Vagina (tissue), 2 donors: ENCODE measurements at regions not wholly inside any gene's neighbourhood (a gene's known extent, or its start where the extent isn't known, plus 50 kb on each side); places are given as distances from the start of the nearest gene placed in this dataset.
A peak's percentile ranks its signal among the peaks of the same experiment; 100 is the strongest.

ENCODE experiments used
- DNase-seq, 2 donors: peaks; one replicate each; pipeline ENCODE4 v3.0.0-alpha.2; 2017; ENCODE audit errors: extremely low spot score in 2 of 2
- H3K27ac ChIP-seq: fragments of 200-600 bp; sonication (generic); one replicate; pipeline ENCODE4 v1.5.1; 2019
- H3K27me3 ChIP-seq: fragments of 200-600 bp; sonication (generic); one replicate; pipeline ENCODE4 v1.5.1; 2019
- H3K36me3 ChIP-seq, 2 donors: fragments of 200-600 bp; sonication (generic); one replicate each; pipeline ENCODE4 v1.5.1; 2017 to 2019
- H3K4me1 ChIP-seq: fragments of 200-600 bp; sonication (generic); one replicate; pipeline ENCODE4 v1.5.1; 2019
- H3K4me3 ChIP-seq, 2 donors: fragments of 200-600 bp; sonication (generic); 1 replicate in 1 of 2; 2 replicates in 1 of 2; pipeline ENCODE4 v1.5.1; 2016 to 2019
- H3K9me3 ChIP-seq: fragments of 200-600 bp; sonication (generic); one replicate; pipeline ENCODE4 v1.5.1; 2019
- CTCF ChIP-seq, 3 experiments: fragments of 450-650 bp in 2 of 3; fragments of 200-600 bp in 1 of 3; sonication (generic) in 1 of 3; IDR thresholded peaks; one replicate each; pipeline ENCODE4 v1.5.1; 2017 to 2019; ENCODE audit warnings: antibody characterized with exemption in 3 of 3, mild to moderate bottlenecking in 2 of 3, moderate library complexity in 2 of 3
- POLR2A ChIP-seq, 2 donors: fragments of 450-650 bp; IDR thresholded peaks; one replicate each; pipeline ENCODE4 v1.6.1; 2017; ENCODE audit warnings: antibody characterized with exemption in 2 of 2, mild to moderate bottlenecking in 2 of 2, moderate library complexity in 2 of 2
- POLR2AphosphoS5 ChIP-seq, 2 donors: sonication (generic); formaldehyde crosslinking; IDR thresholded peaks; one replicate each; pipeline ENCODE4 v1.9.0; 2017; ENCODE audit warnings: antibody characterized with exemption in 2 of 2, mild to moderate bottlenecking in 2 of 2, low read depth in 1 of 2; ENCODE audit not compliant: insufficient read depth in 1 of 2
- intact Hi-C: fragments of 100-400 bp; cut with DNase I; formaldehyde crosslinking; loops from one replicate; pipeline ENCODE4 v1.15.1; 2023

GRCh38 chr7:50207686-50208255 is 96.7 kb upstream of the IKZF1 start:
- no peak for TF ChIP-seq POLR2AphosphoS5 (IDR thresholded peaks at IDR 0.05; ENCODE audit: insufficient read depth in 1 of 2, low read depth in 1 of 2)
- no peak for TF ChIP-seq POLR2A (IDR thresholded peaks at IDR 0.05)
- TF ChIP-seq CTCF (IDR thresholded peaks at IDR 0.05), result no peak
- intact Hi-C loops, result no loop called here

GRCh38 chr7:50207251-50207564 is 97.3 kb upstream of the IKZF1 start:
- intact Hi-C loops, result no loop called here
- TF ChIP-seq CTCF (IDR thresholded peaks at IDR 0.05), result no peak
- no peak for TF ChIP-seq POLR2AphosphoS5 (IDR thresholded peaks at IDR 0.05; ENCODE audit: insufficient read depth in 1 of 2, low read depth in 1 of 2)
- TF ChIP-seq POLR2A (IDR thresholded peaks at IDR 0.05), result no peak

More at GRCh38 chr7:50207686-50208255, 96.7 kb upstream of the IKZF1 start:
- Histone ChIP-seq H3K27ac (no peak overlapping the region), H3K9me3 (no peaks in the 10 kb centered on the region), H3K4me3 (no peak overlapping the region), H3K4me1 (no peaks in the 10 kb centered on the region), H3K36me3 (no peaks in the 10 kb centered on the region), H3K27me3 (no peaks in the 10 kb centered on the region)
- DNase-seq, result peak in 1 of 2 donors; percentile 67

GRCh38 chr7:50206453-50207250 is 97.9 kb upstream of the IKZF1 start:
- Histone ChIP-seq H3K36me3 (no peaks in the 10 kb centered on the region), H3K27me3 (no peaks in the 10 kb centered on the region), H3K4me3 (no peak overlapping the region), H3K27ac (no peak overlapping the region), H3K4me1 (no peaks in the 10 kb centered on the region), H3K9me3 (no peaks in the 10 kb centered on the region)
- peak; percentile 49 to 76 for DNase-seq
- intact Hi-C loops, result no loop called here
- TF ChIP-seq POLR2AphosphoS5 (IDR thresholded peaks at IDR 0.05; ENCODE audit: insufficient read depth in 1 of 2, low read depth in 1 of 2) (no peak), POLR2A (IDR thresholded peaks at IDR 0.05) (no peak), CTCF (IDR thresholded peaks at IDR 0.05) (no peak)

More at GRCh38 chr7:50207251-50207564, 97.3 kb upstream of the IKZF1 start:
- H3K36me3 ChIP-seq, result no peaks in the 10 kb centered on the region
- no peaks in the 10 kb centered on the region for H3K9me3 ChIP-seq
- no peaks in the 10 kb centered on the region for H3K27me3 ChIP-seq
- no peak overlapping the region for H3K27ac ChIP-seq
- no peak for DNase-seq
- no peaks in the 10 kb centered on the region for H3K4me1 ChIP-seq
- H3K4me3 ChIP-seq, result no peak overlapping the region

- Histone ChIP-seq H3K4me3 (no peak overlapping the region), H3K4me1 (no peaks in the 10 kb centered on the region), H3K9me3 (no peaks in the 10 kb centered on the region), H3K27me3 (no peaks in the 10 kb centered on the region), H3K36me3 (no peaks in the 10 kb centered on the region), H3K27ac (no peak overlapping the region)
- peak; percentile 37 to 76 for DNase-seq
- no peak for TF ChIP-seq CTCF (IDR thresholded peaks at IDR 0.05)
- TF ChIP-seq POLR2AphosphoS5 (IDR thresholded peaks at IDR 0.05; ENCODE audit: insufficient read depth in 1 of 2, low read depth in 1 of 2), result no peak
- TF ChIP-seq POLR2A (IDR thresholded peaks at IDR 0.05), result no peak
- intact Hi-C loops, result no loop called here
Measured at GRCh38 chr7:50205011-50205410, 99.5 kb upstream of the IKZF1 start.

- intact Hi-C loops, result no loop called here
- TF ChIP-seq CTCF (IDR thresholded peaks at IDR 0.05) (no peak), POLR2AphosphoS5 (IDR thresholded peaks at IDR 0.05; ENCODE audit: insufficient read depth in 1 of 2, low read depth in 1 of 2) (no peak), POLR2A (IDR thresholded peaks at IDR 0.05) (no peak)
- Histone ChIP-seq H3K36me3 (no peaks in the 10 kb centered on the region), H3K27ac (no peak overlapping the region), H3K4me1 (no peaks in the 10 kb centered on the region), H3K4me3 (no peak overlapping the region), H3K9me3 (no peaks in the 10 kb centered on the region), H3K27me3 (no peaks in the 10 kb centered on the region)
- peak; percentile 22 to 43 for DNase-seq
Measured at GRCh38 chr7:50204581-50204980, 99.9 kb upstream of the IKZF1 start.
